Fibroblast of lung (primary cell): ENCODE measurements at regions not wholly inside any gene's neighbourhood (a gene's known extent, or its start where the extent isn't known, plus 50 kb on each side); places are given as distances from the start of the nearest gene placed in this dataset.

Experiments used
- CTCF ChIP-seq, 2 donors: IDR thresholded peaks in 1 of 2; conservative IDR thresholded peaks in 1 of 2; 1 replicate in 1 of 2; 2 replicates in 1 of 2; pipeline ENCODE4 v1.5.1; 2011 to 2012; ENCODE audit warnings: low read length in 2 of 2, control low read depth in 1 of 2, inconsistent platforms in 1 of 2, low read depth in 1 of 2, mild to moderate bottlenecking in 1 of 2
- EZH2 ChIP-seq: IDR thresholded peaks from 2 replicates; pipeline ENCODE4 v1.5.1; 2012; ENCODE audit warnings: low read length, control low read depth, mild to moderate bottlenecking; ENCODE audit errors: missing control alignments

DNA sequence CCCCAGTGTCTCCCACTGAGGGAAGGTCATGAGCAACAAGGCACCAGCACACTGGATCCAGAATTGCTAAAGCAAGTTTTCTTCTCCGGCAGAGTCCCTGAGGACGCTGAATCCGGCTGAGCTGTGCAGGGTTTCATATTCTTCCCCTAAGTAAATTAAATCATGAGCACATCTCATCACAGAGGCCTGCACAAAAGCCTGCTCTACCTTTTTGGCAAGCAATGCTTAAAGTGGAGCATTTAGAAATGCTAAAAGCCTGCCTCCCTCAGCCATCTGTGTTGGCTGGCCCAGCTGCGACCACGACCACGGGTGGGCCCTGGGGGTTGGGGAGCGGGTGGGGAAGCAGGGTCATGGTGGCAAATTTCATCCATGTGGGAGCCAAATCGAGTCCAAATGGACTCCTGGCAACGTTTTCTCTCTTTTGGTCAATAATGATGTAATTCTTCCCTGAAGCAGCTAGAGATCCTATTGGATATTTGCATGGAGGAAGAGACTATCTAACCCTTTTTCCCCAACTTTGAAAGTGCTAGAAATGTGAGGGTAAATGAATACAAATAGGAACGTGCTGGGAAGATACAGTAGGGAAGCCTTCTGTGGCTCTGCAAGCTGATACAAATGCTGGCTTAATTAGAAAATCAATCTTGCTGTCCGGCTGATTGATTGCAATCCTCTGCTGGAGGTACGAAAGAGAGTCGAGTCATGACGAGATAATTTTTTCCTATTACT, 532.8 kb upstream of the TBL1XR1 start:
- TF ChIP-seq CTCF (conservative IDR thresholded peaks at IDR 0.05 in 1 of 2, IDR thresholded peaks at IDR 0.05 in 1 of 2; ENCODE audit: low read depth in 1 of 2, low read length in 2 of 2), result no peak
- no peak for TF ChIP-seq EZH2
